Liver (tissue), 3 donors: ENCODE measurements at regions not wholly inside any gene's neighbourhood (a gene's known extent, or its start where the extent isn't known, plus 50 kb on each side); places are given as distances from the start of the nearest gene placed in this dataset.

Experiments
- HNF4A ChIP-seq, 2 donors: conservative IDR thresholded peaks; 2 replicates each; pipeline ENCODE4 v1.6.1; 2016; ENCODE audit warnings: antibody characterized with exemption in 2 of 2, mild to moderate bottlenecking in 2 of 2
- SP1 ChIP-seq: IDR thresholded peaks from 2 replicates; pipeline ENCODE4 v1.6.1; 2018; ENCODE audit warnings: antibody characterized with exemption, mild to moderate bottlenecking
- TF ChIP-seq, protein P1 (sequence below): fragments of 150-350 bp; IDR thresholded peaks from 2 replicates; pipeline ENCODE4 v1.5.1; 2017; ENCODE audit warnings: improper control_type of control experiment, low read depth, low read length; ENCODE audit not compliant: missing input control
- donor health status: healthy.
- donor health status: healthy.

- TF ChIP-seq, protein P1, sequence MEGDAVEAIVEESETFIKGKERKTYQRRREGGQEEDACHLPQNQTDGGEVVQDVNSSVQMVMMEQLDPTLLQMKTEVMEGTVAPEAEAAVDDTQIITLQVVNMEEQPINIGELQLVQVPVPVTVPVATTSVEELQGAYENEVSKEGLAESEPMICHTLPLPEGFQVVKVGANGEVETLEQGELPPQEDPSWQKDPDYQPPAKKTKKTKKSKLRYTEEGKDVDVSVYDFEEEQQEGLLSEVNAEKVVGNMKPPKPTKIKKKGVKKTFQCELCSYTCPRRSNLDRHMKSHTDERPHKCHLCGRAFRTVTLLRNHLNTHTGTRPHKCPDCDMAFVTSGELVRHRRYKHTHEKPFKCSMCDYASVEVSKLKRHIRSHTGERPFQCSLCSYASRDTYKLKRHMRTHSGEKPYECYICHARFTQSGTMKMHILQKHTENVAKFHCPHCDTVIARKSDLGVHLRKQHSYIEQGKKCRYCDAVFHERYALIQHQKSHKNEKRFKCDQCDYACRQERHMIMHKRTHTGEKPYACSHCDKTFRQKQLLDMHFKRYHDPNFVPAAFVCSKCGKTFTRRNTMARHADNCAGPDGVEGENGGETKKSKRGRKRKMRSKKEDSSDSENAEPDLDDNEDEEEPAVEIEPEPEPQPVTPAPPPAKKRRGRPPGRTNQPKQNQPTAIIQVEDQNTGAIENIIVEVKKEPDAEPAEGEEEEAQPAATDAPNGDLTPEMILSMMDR: no peak
- TF ChIP-seq SP1 (no peak), HNF4A (conservative IDR thresholded peaks at IDR 0.05) (no peak)
Measured at GRCh38 chr5:56662893-56663292, 152.5 kb upstream of the MAP3K1 start.
